Prostate gland (tissue), 2 donors: ENCODE measurements at regions not wholly inside any gene's neighbourhood (a gene's known extent, or its start where the extent isn't known, plus 50 kb on each side); places are given as distances from the start of the nearest gene placed in this dataset.

Experiments used
- DNase-seq: peaks from one replicate; pipeline ENCODE4 v3.0.0-alpha.2; 2019; ENCODE audit warnings: low spot score
- H3K27ac ChIP-seq, 2 donors: fragments of 200-600 bp; sonication (generic); 2 replicates each; pipeline ENCODE4 v1.5.1; 2017 to 2019
- H3K27me3 ChIP-seq: fragments of 200-600 bp; sonication (generic); replicated peaks from 2 replicates; pipeline ENCODE4 v1.5.1; 2019; ENCODE audit not compliant: insufficient read depth
- H3K36me3 ChIP-seq, 2 donors: fragments of 200-600 bp; sonication (generic); 1 replicate in 1 of 2; 2 replicates in 1 of 2; pipeline versions ENCODE4 v1.5.1 to v1.8.1; 2017 to 2019
- H3K4me1 ChIP-seq: fragments of 200-600 bp; sonication (generic); replicated peaks from 2 replicates; pipeline ENCODE4 v1.5.1; 2019
- H3K4me3 ChIP-seq, 2 donors: fragments of 200-600 bp; sonication (generic); 2 replicates each; pipeline ENCODE4 v1.5.1; 2017 to 2019
- H3K9me3 ChIP-seq: fragments of 200-600 bp; sonication (generic); 2 replicates; pipeline ENCODE4 v1.5.1; 2017
- POLR2A ChIP-seq: fragments of 450-650 bp; IDR thresholded peaks from one replicate; pipeline ENCODE4 v1.6.1; 2016; ENCODE audit warnings: antibody characterized with exemption, mild to moderate bottlenecking
- POLR2AphosphoS5 ChIP-seq: sonication (generic); formaldehyde crosslinking; IDR thresholded peaks from one replicate; pipeline ENCODE4 v1.6.1; 2017; ENCODE audit warnings: antibody characterized with exemption
- WGBS: methylation state at CpG from one replicate; pipeline ENCODE4 v1.1.5; 2018; 5-methylcytosine and 5-hydroxymethylcytosine counted together
- intact Hi-C: fragments of 100-400 bp; cut with DNase I; formaldehyde crosslinking; loops from one replicate; pipeline ENCODE4 v1.14.2; 2022
- TF ChIP-seq, protein P1 (sequence below), 4 experiments: fragments of 200-600 bp in 2 of 4; fragments of 450-650 bp in 2 of 4; sonication (generic) in 2 of 4; IDR thresholded peaks; 1 replicate in 3 of 4; 2 replicates in 1 of 4; pipeline ENCODE4 v1.5.1; 2016 to 2019; ENCODE audit warnings: antibody characterized with exemption in 4 of 4, mild to moderate bottlenecking in 2 of 4, moderate library complexity in 2 of 4

DNA sequence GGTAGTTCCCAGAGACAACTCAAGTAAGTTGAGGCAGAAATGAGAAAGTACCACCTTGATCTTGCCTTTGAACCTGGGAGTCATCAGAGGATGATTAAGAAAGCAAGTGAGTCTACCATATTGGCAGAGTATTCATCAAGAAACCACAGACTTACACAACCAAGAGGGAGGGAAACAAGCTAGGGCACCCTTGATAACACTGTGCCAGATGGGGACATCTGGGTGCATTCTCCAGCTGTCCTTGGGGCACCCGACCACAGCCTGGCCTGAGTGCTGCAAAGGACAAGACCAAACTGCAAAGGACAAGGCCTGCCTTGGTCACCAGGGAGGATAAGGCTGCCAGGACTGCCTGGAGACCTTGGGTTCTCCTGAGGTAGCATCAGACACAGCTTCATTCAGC, 553.6 kb downstream of the EPHB1 start:
- Histone ChIP-seq H3K36me3 (no peaks in the 10 kb centered on the region), H3K27ac (no peak overlapping the region), H3K4me1 (no peaks in the 10 kb centered on the region), H3K27me3 (peaks cover 3% of the 10 kb centered on the region), H3K9me3 (no peaks in the 10 kb centered on the region), H3K4me3 (no peak overlapping the region)
- no peak for TF ChIP-seq POLR2A
- TF ChIP-seq, protein P1, sequence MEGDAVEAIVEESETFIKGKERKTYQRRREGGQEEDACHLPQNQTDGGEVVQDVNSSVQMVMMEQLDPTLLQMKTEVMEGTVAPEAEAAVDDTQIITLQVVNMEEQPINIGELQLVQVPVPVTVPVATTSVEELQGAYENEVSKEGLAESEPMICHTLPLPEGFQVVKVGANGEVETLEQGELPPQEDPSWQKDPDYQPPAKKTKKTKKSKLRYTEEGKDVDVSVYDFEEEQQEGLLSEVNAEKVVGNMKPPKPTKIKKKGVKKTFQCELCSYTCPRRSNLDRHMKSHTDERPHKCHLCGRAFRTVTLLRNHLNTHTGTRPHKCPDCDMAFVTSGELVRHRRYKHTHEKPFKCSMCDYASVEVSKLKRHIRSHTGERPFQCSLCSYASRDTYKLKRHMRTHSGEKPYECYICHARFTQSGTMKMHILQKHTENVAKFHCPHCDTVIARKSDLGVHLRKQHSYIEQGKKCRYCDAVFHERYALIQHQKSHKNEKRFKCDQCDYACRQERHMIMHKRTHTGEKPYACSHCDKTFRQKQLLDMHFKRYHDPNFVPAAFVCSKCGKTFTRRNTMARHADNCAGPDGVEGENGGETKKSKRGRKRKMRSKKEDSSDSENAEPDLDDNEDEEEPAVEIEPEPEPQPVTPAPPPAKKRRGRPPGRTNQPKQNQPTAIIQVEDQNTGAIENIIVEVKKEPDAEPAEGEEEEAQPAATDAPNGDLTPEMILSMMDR (IDR thresholded peaks at IDR 0.05), result no peak
- TF ChIP-seq POLR2AphosphoS5, result no peak
- no peak for DNase-seq
- intact Hi-C loops, result no loop called here
- 64% methylated on average over 1 of the region's 1 CpG for WGBS

GRCh38 chr3:135349254-135349948, 554.3 kb downstream of the EPHB1 start:
- H3K9me3 ChIP-seq, result no peaks in the 10 kb centered on the region
- intact Hi-C loops, result no loop called here
- H3K4me3 ChIP-seq, result no peak overlapping the region
- no peak overlapping the region for H3K27ac ChIP-seq
- WGBS, result 73% methylated on average over 8 of the region's 8 CpGs
- TF ChIP-seq POLR2A (no peak), POLR2AphosphoS5 (no peak)
- TF ChIP-seq, protein P1 (IDR thresholded peaks at IDR 0.05), result no peak
- H3K4me1 ChIP-seq, result no peaks in the 10 kb centered on the region
- H3K27me3 ChIP-seq, result peaks cover 3% of the 10 kb centered on the region
- H3K36me3 ChIP-seq, result no peaks in the 10 kb centered on the region
- DNase-seq, result no peak

DNA sequence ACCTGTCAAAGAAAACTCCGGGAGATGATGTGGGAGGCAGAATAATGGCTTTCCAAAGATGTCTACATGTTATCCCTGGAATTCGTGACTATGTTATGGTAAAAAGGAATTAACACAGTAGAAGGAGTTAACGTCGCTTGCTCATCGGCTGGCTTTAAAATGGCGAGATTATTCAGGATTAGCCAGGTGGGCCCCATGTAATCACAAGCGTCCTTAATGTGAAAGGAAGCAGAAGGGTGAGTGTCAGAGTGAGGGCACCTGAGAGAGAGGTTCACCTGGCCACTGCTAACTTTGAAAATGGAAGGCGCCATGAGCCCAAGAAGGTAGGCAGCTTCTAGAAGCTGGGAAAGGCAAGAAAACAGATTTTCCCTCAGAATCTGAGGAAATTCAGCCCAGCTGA, 557.2 kb downstream of the EPHB1 start:
- no peak for DNase-seq
- Histone ChIP-seq H3K27me3 (peaks cover 3% of the 10 kb centered on the region), H3K36me3 (no peaks in the 10 kb centered on the region), H3K27ac (no peak overlapping the region), H3K4me1 (no peaks in the 10 kb centered on the region), H3K4me3 (no peak overlapping the region), H3K9me3 (no peaks in the 10 kb centered on the region)
- intact Hi-C loops, result no loop called here
- whole genome bisulfite sequencing, result 80% methylated on average over 8 of the region's 8 CpGs
- TF ChIP-seq POLR2AphosphoS5 (no peak), POLR2A (no peak)
- TF ChIP-seq, protein P1 (IDR thresholded peaks at IDR 0.05), result no peak

- intact Hi-C loops, result no loop called here
- Histone ChIP-seq H3K36me3 (no peaks in the 10 kb centered on the region), H3K27ac (no peak overlapping the region), H3K4me3 (no peak overlapping the region), H3K4me1 (no peaks in the 10 kb centered on the region), H3K27me3 (peaks cover 2% of the 10 kb centered on the region), H3K9me3 (no peaks in the 10 kb centered on the region)
- 75% methylated on average over 3 of the region's 3 CpGs for WGBS
- TF ChIP-seq, protein P1 (IDR thresholded peaks at IDR 0.05), result no peak
- TF ChIP-seq POLR2AphosphoS5 (no peak), POLR2A (no peak)
- DNase-seq, result no peak
Measured at GRCh38 chr3:135362889-135363288, 567.8 kb downstream of the EPHB1 start.

DNA sequence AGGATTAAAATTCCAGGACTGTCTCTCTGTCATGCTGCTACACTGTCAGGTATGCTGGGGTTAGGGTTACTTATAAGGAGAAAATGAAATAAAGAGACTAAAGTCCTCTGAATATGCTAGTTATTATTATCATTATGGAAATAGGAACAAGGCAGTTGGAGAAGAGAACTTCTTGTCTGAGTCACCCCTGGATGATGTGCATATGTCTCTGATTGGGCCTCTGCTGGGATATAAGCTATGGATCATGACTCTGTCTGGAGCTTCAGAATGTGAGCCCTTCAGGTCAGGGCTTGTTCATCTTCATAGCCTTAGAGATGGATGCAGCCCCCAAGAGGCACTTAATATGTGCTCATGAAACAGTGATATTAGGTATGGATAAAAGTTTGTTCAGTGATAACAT, 569.6 kb downstream of the EPHB1 start:
- DNase-seq, result no peak
- peaks cover 2% of the 10 kb centered on the region for H3K27me3 ChIP-seq
- intact Hi-C loops, result no loop called here
- no peak overlapping the region for H3K27ac ChIP-seq
- no peaks in the 10 kb centered on the region for H3K36me3 ChIP-seq
- H3K4me1 ChIP-seq, result no peaks in the 10 kb centered on the region
- TF ChIP-seq, protein P1 (IDR thresholded peaks at IDR 0.05), result no peak
- TF ChIP-seq POLR2AphosphoS5, result no peak
- no peak for TF ChIP-seq POLR2A
- H3K4me3 ChIP-seq, result no peak overlapping the region
- no peaks in the 10 kb centered on the region for H3K9me3 ChIP-seq
